ENCODE measurements at regions not wholly inside any gene's neighbourhood (a gene's known extent, or its start where the extent isn't known, plus 50 kb on each side); places are given as distances from the start of the nearest gene placed in this dataset.

DNA sequence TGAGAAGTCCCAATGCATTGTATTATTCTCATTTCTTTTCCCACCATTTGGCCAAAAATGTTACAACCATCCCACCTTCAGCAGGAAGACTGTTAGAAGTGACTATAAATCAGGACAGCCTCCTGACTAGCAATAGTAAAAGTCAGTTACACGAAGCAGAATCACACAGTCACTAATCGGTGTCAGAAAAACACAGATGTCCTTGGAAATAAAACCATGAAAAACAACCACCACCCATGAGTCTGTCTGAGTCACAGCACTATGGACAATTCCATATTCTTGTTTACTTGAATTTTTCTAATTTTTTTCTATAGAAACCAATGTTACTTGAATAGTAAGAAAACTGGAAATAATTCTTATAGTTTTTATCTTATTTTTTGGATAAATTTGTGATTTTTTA lies 81.9 kb upstream of the FRMD4A start:
- no peak for TF ChIP-seq POLR2A (IDR thresholded peaks at IDR 0.05)
- TF ChIP-seq, protein P1, sequence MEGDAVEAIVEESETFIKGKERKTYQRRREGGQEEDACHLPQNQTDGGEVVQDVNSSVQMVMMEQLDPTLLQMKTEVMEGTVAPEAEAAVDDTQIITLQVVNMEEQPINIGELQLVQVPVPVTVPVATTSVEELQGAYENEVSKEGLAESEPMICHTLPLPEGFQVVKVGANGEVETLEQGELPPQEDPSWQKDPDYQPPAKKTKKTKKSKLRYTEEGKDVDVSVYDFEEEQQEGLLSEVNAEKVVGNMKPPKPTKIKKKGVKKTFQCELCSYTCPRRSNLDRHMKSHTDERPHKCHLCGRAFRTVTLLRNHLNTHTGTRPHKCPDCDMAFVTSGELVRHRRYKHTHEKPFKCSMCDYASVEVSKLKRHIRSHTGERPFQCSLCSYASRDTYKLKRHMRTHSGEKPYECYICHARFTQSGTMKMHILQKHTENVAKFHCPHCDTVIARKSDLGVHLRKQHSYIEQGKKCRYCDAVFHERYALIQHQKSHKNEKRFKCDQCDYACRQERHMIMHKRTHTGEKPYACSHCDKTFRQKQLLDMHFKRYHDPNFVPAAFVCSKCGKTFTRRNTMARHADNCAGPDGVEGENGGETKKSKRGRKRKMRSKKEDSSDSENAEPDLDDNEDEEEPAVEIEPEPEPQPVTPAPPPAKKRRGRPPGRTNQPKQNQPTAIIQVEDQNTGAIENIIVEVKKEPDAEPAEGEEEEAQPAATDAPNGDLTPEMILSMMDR (IDR thresholded peaks at IDR 0.05 in 4 of 5, conservative IDR thresholded peaks at IDR 0.05 in 1 of 5): no peak
